Esophagus (tissue), 2 donors: ENCODE measurements at regions not wholly inside any gene's neighbourhood (a gene's known extent, or its start where the extent isn't known, plus 50 kb on each side); places are given as distances from the start of the nearest gene placed in this dataset.
"Not testable (repeated sequence)": the region's sequence is repeated elsewhere in the genome, so short reads cannot be mapped to it uniquely, and the experiment has no call there.

Experiments used
- H3K27ac ChIP-seq, 2 donors: one replicate each; pipeline ENCODE4 v1.5.1; 2013; ENCODE audit warnings: low read depth in 2 of 2, mild to moderate bottlenecking in 2 of 2, inconsistent platforms in 1 of 2, low read length in 1 of 2, moderate library complexity in 1 of 2
- H3K27me3 ChIP-seq, 2 donors: one replicate each; pipeline ENCODE4 v1.6.1; 2013; ENCODE audit warnings: low read length in 2 of 2, control low read depth in 1 of 2, mild to moderate bottlenecking in 1 of 2; ENCODE audit not compliant: insufficient read depth in 2 of 2, control insufficient read depth in 1 of 2
- H3K36me3 ChIP-seq, 2 donors: one replicate each; pipeline ENCODE4 v1.6.1; 2013; ENCODE audit warnings: low read length in 1 of 2; ENCODE audit not compliant: control insufficient read depth in 2 of 2, insufficient read depth in 2 of 2
- H3K4me1 ChIP-seq, 2 donors: one replicate each; pipeline ENCODE4 v1.6.1; 2013; ENCODE audit warnings: low read length in 1 of 2; ENCODE audit not compliant: control insufficient read depth in 2 of 2, insufficient read depth in 2 of 2
- H3K4me3 ChIP-seq, 2 donors: one replicate each; pipeline ENCODE4 v1.5.1; 2013; ENCODE audit warnings: low read length in 2 of 2, mild to moderate bottlenecking in 2 of 2, low read depth in 1 of 2, moderate library complexity in 1 of 2
- H3K9me3 ChIP-seq, 2 donors: one replicate each; pipeline ENCODE4 v1.6.1; 2013; ENCODE audit warnings: mild to moderate bottlenecking in 2 of 2, low read depth in 1 of 2, low read length in 1 of 2, moderate library complexity in 1 of 2; ENCODE audit not compliant: control insufficient read depth in 2 of 2, insufficient read depth in 1 of 2
- WGBS, 2 donors: extraction: QIAGEN DNeasy Blood & Tissue Kit; methylation state at CpG; one replicate each; pipeline ENCODE4 v1.1.7; 2013; 5-methylcytosine and 5-hydroxymethylcytosine counted together
- donor health status: healthy with polysubstance abuse.
- donor health status: Bipolar disorder and iron deficiency.

GRCh38 chr3:159668461-159668860 lies 320.2 kb upstream of the IL12A start:
- Histone ChIP-seq H3K9me3 (no peaks in the 10 kb centered on the region), H3K4me3 (no peak overlapping the region), H3K27ac (no peak overlapping the region), H3K36me3 (no peaks in the 10 kb centered on the region), H3K4me1 (no peaks in the 10 kb centered on the region), H3K27me3 (no peaks in the 10 kb centered on the region)
- WGBS, 2 donors = 86 to 92% methylated on average over 3 of the region's 3 CpGs

GRCh38 chr3:159668990-159669476 lies 319.6 kb upstream of the IL12A start:
- Histone ChIP-seq H3K9me3 (no peaks in the 10 kb centered on the region), H3K36me3 (no peaks in the 10 kb centered on the region), H3K4me1 (no peaks in the 10 kb centered on the region), H3K4me3 (no peak overlapping the region), H3K27ac (no peak overlapping the region), H3K27me3 (no peaks in the 10 kb centered on the region)
- 49 to 56% methylated on average over 8 of the region's 8 CpGs for WGBS, 2 donors

DNA sequence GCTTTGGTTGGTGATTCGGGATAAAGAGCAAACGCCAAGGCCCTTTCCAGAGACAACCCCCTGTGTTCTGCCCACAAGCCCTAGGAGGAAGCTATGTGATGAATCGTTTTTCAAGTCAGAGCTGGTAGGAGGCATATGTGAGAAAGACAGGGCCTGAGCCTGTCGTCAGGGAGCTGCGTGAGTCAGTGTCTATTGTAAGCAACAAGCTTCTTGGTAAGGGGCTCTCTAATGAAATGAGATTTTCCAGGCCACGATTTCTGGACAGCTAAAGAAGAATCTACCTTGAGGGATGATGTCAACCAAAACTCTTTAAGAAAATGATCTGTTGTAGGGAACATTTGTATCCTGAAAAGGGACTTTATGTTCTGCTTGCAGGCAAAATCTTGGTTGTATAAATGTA lies 318.9 kb upstream of the IL12A start:
- Histone ChIP-seq H3K27ac (no peak overlapping the region), H3K4me3 (no peak overlapping the region), H3K27me3 (no peaks in the 10 kb centered on the region), H3K9me3 (no peaks in the 10 kb centered on the region), H3K4me1 (no peaks in the 10 kb centered on the region), H3K36me3 (no peaks in the 10 kb centered on the region)
- WGBS, 2 donors = 54 to 60% methylated on average over 6 of the region's 6 CpGs

GRCh38 chr3:159672728-159673688 lies 315.6 kb upstream of the IL12A start:
- H3K36me3 ChIP-seq = no peaks in the 10 kb centered on the region
- no peaks in the 10 kb centered on the region for H3K9me3 ChIP-seq
- H3K4me1 ChIP-seq = no peaks in the 10 kb centered on the region
- H3K27me3 ChIP-seq = no peaks in the 10 kb centered on the region
- no peak overlapping the region for H3K4me3 ChIP-seq
- 91 to 93% methylated on average over 5 of the region's 5 CpGs for WGBS, 2 donors
- no peak overlapping the region for H3K27ac ChIP-seq

GRCh38 chr3:159674583-159674982 lies 314.1 kb upstream of the IL12A start:
- WGBS, 2 donors = 86 to 90% methylated on average over 2 of the region's 2 CpGs
- H3K9me3 ChIP-seq = no peaks in the 10 kb centered on the region
- H3K4me1 ChIP-seq = no peaks in the 10 kb centered on the region
- no peak overlapping the region for H3K27ac ChIP-seq
- no peaks in the 10 kb centered on the region for H3K36me3 ChIP-seq
- no peak overlapping the region for H3K4me3 ChIP-seq
- H3K27me3 ChIP-seq = no peaks in the 10 kb centered on the region

DNA sequence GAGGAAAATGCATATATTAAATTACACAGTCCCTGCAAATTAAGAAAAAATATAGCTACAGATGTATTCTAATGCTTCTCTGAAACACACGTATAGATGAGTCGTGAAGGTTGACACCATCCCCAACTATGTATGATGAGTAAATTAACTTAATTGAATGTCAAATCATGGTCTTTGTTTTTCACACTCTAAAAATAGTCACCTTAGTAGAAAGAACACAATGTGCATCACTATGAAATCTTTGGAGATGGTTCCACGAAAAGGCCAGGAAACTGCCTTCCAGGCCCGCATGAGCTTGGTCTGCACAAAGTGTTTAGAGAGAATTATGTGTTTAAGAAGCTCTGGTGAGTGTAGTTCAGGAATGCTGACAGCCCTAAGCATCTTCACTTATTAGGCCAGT lies 313.4 kb upstream of the IL12A start:
- no peak overlapping the region for H3K27ac ChIP-seq
- 86 to 90% methylated on average over 4 of the region's 4 CpGs for WGBS, 2 donors

DNA sequence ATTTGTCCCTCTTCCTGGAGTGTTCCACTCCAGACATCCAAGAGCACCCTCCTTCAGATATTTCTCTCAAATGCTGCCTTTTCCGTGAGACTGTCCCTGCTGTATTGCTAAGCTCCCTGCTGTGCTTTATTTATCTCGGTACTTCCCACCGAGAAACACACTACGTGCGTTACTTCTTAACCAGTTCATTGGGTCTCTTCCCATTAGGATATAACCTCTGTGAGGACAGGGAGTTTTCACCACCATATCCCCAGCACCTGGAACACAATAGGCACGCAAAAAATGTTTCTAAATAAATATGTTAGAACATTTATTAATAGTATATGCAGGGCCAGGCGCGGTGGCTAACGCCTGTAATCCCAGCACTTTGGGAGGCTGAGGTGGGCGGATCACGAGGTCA lies 308.7 kb upstream of the IL12A start:
- no peak overlapping the region for H3K27ac ChIP-seq
- no peaks in the 10 kb centered on the region for H3K9me3 ChIP-seq

More for the DNA sequence above, 313.4 kb upstream of the IL12A start:
- no peak overlapping the region for H3K4me3 ChIP-seq
- H3K9me3 ChIP-seq = no peaks in the 10 kb centered on the region
- no peaks in the 10 kb centered on the region for H3K27me3 ChIP-seq
- H3K36me3 ChIP-seq = no peaks in the 10 kb centered on the region
- no peaks in the 10 kb centered on the region for H3K4me1 ChIP-seq

DNA sequence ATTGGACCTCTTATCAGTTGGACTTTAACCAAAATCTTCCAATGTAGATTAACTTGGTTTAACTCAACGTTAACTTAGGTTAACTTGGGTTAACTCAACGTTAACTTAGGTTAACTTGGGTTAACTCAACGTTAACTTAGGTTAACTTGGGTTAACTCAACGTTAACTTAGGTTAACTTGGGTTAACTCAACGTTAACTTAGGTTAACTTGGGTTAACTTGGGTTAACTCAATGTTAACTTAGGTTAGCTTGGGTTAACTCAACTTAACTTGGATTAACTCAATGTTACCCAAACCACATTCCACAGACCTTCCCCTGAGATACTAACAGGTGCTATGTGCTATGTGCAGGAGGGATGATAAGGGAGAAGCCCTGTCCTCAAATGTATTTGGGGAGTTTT lies 306.9 kb upstream of the IL12A start:
- H3K27me3 ChIP-seq, H3K9me3 ChIP-seq, H3K4me3 ChIP-seq, H3K27ac ChIP-seq, H3K36me3 ChIP-seq, H3K4me1 ChIP-seq: not testable (repeated sequence)
- 63 to 69% methylated on average over 5 of the region's 5 CpGs for WGBS, 2 donors

More for the DNA sequence above, 308.7 kb upstream of the IL12A start:
- H3K36me3 ChIP-seq = no peaks in the 10 kb centered on the region
- no peaks in the 10 kb centered on the region for H3K4me1 ChIP-seq
- no peaks in the 10 kb centered on the region for H3K27me3 ChIP-seq
- 83% methylated on average over 11 of the region's 11 CpGs for WGBS, 2 donors
- no peak overlapping the region for H3K4me3 ChIP-seq

DNA sequence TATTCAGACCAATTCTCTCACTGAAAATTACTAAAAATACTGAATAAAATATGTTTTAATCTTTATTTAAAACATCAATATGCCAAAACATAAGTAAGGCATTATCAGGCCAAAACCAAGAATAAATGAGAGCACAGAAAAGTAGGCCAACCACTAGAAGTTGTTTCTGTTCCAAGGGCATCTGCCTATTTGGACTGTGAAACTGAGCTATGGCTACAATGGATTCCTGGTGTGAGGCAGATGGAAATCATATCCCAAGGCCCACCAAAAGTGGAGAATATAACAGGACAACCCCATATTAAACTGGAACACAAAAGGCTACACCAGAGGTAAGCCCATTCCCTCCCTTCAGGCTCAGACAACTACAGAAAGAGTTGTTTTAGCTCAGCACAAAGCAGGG lies 302.8 kb upstream of the IL12A start:
- H3K36me3 ChIP-seq = no peaks in the 10 kb centered on the region
- H3K4me3 ChIP-seq = no peak overlapping the region
- H3K27me3 ChIP-seq = no peaks in the 10 kb centered on the region
- no peak overlapping the region for H3K27ac ChIP-seq
- no peaks in the 10 kb centered on the region for H3K4me1 ChIP-seq
- H3K9me3 ChIP-seq = no peaks in the 10 kb centered on the region

DNA sequence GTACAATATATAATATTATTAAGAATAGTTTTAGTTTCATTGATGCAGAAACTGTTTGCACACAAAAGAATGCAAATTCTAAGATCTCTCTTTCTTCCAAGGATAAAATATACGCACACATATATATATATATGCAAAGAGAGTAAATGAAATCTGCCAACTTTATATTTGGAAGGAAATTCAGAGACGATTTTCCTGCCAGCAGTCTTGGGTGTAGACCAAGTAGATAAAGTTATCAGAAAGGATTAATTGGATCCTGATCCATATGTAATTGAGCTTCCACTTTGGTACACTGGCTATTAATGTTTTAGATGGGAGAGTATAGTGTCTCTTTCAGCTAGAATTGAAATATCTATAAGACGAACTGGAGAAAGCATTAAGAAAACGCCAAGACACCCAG lies 295.4 kb upstream of the IL12A start:
- H3K9me3 ChIP-seq = no peaks in the 10 kb centered on the region
- no peak overlapping the region for H3K4me3 ChIP-seq
- no peaks in the 10 kb centered on the region for H3K4me1 ChIP-seq
- no peak overlapping the region for H3K27ac ChIP-seq
- H3K36me3 ChIP-seq = no peaks in the 10 kb centered on the region
- H3K27me3 ChIP-seq = no peaks in the 10 kb centered on the region
- WGBS, 2 donors = 71 to 81% methylated on average over 4 of the region's 4 CpGs
